Suprapubic skin (tissue), 4 donors: ENCODE measurements at regions not wholly inside any gene's neighbourhood (a gene's known extent, or its start where the extent isn't known, plus 50 kb on each side); places are given as distances from the start of the nearest gene placed in this dataset.
"Not testable (repeated sequence)": the region's sequence is repeated elsewhere in the genome, so short reads cannot be mapped to it uniquely, and the experiment has no call there.

Experiments
- DNase-seq, 2 donors: peaks; one replicate each; pipeline ENCODE4 v3.0.0-alpha.2; 2019; ENCODE audit warnings: low spot score in 2 of 2
- H3K27ac ChIP-seq: fragments of 200-600 bp; sonication (generic); one replicate; pipeline ENCODE4 v1.5.1; 2019
- H3K27me3 ChIP-seq: fragments of 200-600 bp; sonication (generic); one replicate; pipeline ENCODE4 v1.5.1; 2019
- H3K36me3 ChIP-seq: fragments of 200-600 bp; sonication (generic); one replicate; pipeline ENCODE4 v1.5.1; 2019
- H3K4me1 ChIP-seq: fragments of 200-600 bp; sonication (generic); one replicate; pipeline ENCODE4 v1.5.1; 2019
- H3K4me3 ChIP-seq: fragments of 200-600 bp; sonication (generic); one replicate; pipeline ENCODE4 v1.5.1; 2019; ENCODE audit warnings: mild to moderate bottlenecking
- H3K9me3 ChIP-seq: fragments of 200-600 bp; sonication (generic); one replicate; pipeline ENCODE4 v1.5.1; 2019
- CTCF ChIP-seq, 2 donors: fragments of 200-600 bp in 1 of 2; fragments of 450-650 bp in 1 of 2; sonication (generic) in 1 of 2; IDR thresholded peaks; one replicate each; pipeline ENCODE4 v1.5.1; 2016 to 2019; ENCODE audit warnings: antibody characterized with exemption in 2 of 2, mild to moderate bottlenecking in 1 of 2, moderate library complexity in 1 of 2
- EP300 ChIP-seq: sonication (generic); formaldehyde crosslinking; IDR thresholded peaks from one replicate; pipeline ENCODE4 v1.6.1; 2017; ENCODE audit warnings: antibody characterized with exemption
- POLR2A ChIP-seq, 2 donors: fragments of 450-650 bp; IDR thresholded peaks; one replicate each; pipeline ENCODE4 v1.6.1; 2017; ENCODE audit warnings: antibody characterized with exemption in 2 of 2, mild to moderate bottlenecking in 2 of 2, moderate library complexity in 2 of 2
- POLR2AphosphoS5 ChIP-seq, 3 donors: sonication (generic); formaldehyde crosslinking; IDR thresholded peaks; one replicate each; pipeline ENCODE4 v1.6.1; 2017; ENCODE audit warnings: antibody characterized with exemption in 3 of 3
- WGBS: methylation state at CpG from one replicate; pipeline ENCODE4 v1.1.5; 2018; 5-methylcytosine and 5-hydroxymethylcytosine counted together

GRCh38 chr3:35263477-35263876 is 375.8 kb upstream of the ARPP21 start:
- WGBS = 87% methylated on average over 1 of the region's 1 CpG
- no peak for DNase-seq
- no peaks in the 10 kb centered on the region for H3K4me1 ChIP-seq
- no peak overlapping the region for H3K4me3 ChIP-seq
- TF ChIP-seq POLR2AphosphoS5 (IDR thresholded peaks at IDR 0.05) = no peak
- TF ChIP-seq POLR2A (IDR thresholded peaks at IDR 0.05) = no peak
- TF ChIP-seq CTCF (IDR thresholded peaks at IDR 0.05) = no peak
- TF ChIP-seq EP300 = no peak
- H3K27ac ChIP-seq = no peak overlapping the region
- peaks cover 5% of the 10 kb centered on the region for H3K9me3 ChIP-seq
- no peaks in the 10 kb centered on the region for H3K27me3 ChIP-seq
- no peaks in the 10 kb centered on the region for H3K36me3 ChIP-seq

GRCh38 chr3:35266065-35266464 is 373.3 kb upstream of the ARPP21 start:
- H3K9me3 ChIP-seq, H3K4me1 ChIP-seq, H3K27ac ChIP-seq, DNase-seq, H3K36me3 ChIP-seq, H3K4me3 ChIP-seq, H3K27me3 ChIP-seq: not testable (repeated sequence)
- WGBS = 92% methylated on average over 12 of the region's 12 CpGs

GRCh38 chr3:35275768-35276167 is 363.6 kb upstream of the ARPP21 start:
- H3K9me3 ChIP-seq = peaks cover 14% of the 10 kb centered on the region
- H3K27me3 ChIP-seq = no peaks in the 10 kb centered on the region
- 94% methylated on average over 2 of the region's 2 CpGs for WGBS
- no peak overlapping the region for H3K4me3 ChIP-seq
- H3K36me3 ChIP-seq = no peaks in the 10 kb centered on the region
- no peak for TF ChIP-seq POLR2AphosphoS5 (IDR thresholded peaks at IDR 0.05)
- no peak for TF ChIP-seq POLR2A (IDR thresholded peaks at IDR 0.05)
- no peak for TF ChIP-seq EP300
- no peak for TF ChIP-seq CTCF (IDR thresholded peaks at IDR 0.05)
- H3K27ac ChIP-seq = no peak overlapping the region
- H3K4me1 ChIP-seq = no peaks in the 10 kb centered on the region
- no peak for DNase-seq

- TF ChIP-seq POLR2A (IDR thresholded peaks at IDR 0.05) (no peak), CTCF (IDR thresholded peaks at IDR 0.05) (no peak), EP300 (no peak), POLR2AphosphoS5 (IDR thresholded peaks at IDR 0.05) (no peak)
- no peaks in the 10 kb centered on the region for H3K4me1 ChIP-seq
- H3K36me3 ChIP-seq = no peaks in the 10 kb centered on the region
- no peak for DNase-seq
- H3K4me3 ChIP-seq = no peak overlapping the region
- no peak overlapping the region for H3K27ac ChIP-seq
- H3K27me3 ChIP-seq = no peaks in the 10 kb centered on the region
- peaks cover 14% of the 10 kb centered on the region for H3K9me3 ChIP-seq
- WGBS = no CpG with 5 or more reads among the region's 1 CpG
Observed at GRCh38 chr3:35276568-35276967, 362.8 kb upstream of the ARPP21 start.

- Histone ChIP-seq H3K36me3 (no peaks in the 10 kb centered on the region), H3K9me3 (no peaks in the 10 kb centered on the region), H3K27ac (no peak overlapping the region), H3K27me3 (no peaks in the 10 kb centered on the region), H3K4me3 (no peak overlapping the region), H3K4me1 (no peaks in the 10 kb centered on the region)
- WGBS = 60% methylated on average over 4 of the region's 4 CpGs
- no peak for TF ChIP-seq CTCF (IDR thresholded peaks at IDR 0.05)
- no peak for TF ChIP-seq EP300
- no peak for TF ChIP-seq POLR2A (IDR thresholded peaks at IDR 0.05)
- TF ChIP-seq POLR2AphosphoS5 (IDR thresholded peaks at IDR 0.05) = no peak
- DNase-seq = no peak
Observed at GRCh38 chr3:35291471-35292236, 347.7 kb upstream of the ARPP21 start.

GRCh38 chr3:35292568-35292967 is 346.8 kb upstream of the ARPP21 start:
- Histone ChIP-seq H3K27me3 (no peaks in the 10 kb centered on the region), H3K4me3 (no peak overlapping the region), H3K9me3 (no peaks in the 10 kb centered on the region), H3K27ac (no peak overlapping the region), H3K36me3 (no peaks in the 10 kb centered on the region), H3K4me1 (no peaks in the 10 kb centered on the region)
- no peak for TF ChIP-seq CTCF (IDR thresholded peaks at IDR 0.05)
- TF ChIP-seq EP300 = no peak
- TF ChIP-seq POLR2A (IDR thresholded peaks at IDR 0.05) = no peak
- no peak for TF ChIP-seq POLR2AphosphoS5 (IDR thresholded peaks at IDR 0.05)
- WGBS = 97% methylated on average over 3 of the region's 3 CpGs
- no peak for DNase-seq
